ENCODE measurements at regions not wholly inside any gene's neighbourhood (a gene's known extent, or its start where the extent isn't known, plus 50 kb on each side); places are given as distances from the start of the nearest gene placed in this dataset.

DNA sequence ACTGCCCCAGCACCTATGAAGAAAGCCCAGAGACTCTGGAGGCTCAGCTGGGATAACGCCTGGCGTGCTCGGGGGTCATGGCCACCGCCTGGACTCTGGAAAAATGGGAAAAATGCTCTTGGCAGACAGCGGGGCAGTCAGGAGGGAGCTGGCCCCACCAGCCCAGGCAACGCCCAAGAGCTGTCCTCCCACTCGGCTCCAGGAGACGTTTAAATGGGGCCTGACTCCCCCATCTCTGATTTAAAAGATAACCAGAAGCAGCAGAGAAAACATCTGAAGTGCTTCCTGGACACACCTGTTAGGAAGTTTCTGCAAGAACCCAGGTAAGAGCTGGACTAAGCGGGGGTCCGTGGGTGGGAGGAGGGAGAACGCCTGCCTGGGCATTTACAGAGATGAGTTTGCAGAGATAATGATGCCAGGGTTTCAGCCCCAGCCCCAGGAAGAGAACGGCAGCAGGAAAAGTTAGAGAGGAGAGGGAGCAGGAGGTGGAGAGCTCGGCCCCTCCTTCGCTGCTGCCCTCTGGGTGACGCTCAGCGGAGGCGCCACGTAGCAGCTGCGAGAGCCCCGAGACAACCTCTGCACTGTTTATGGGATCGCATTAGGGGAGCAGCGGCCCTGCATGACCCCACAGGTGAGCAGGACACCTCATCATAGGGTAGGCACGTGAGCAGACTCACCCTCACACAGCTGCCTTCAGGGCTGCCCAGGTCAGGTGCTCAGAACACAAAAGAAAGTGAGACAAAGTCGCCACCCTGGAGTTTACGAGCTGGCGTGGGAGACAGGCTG lies 83.5 kb upstream of the INSIG1 start:
- DNase-seq (ENCODE audit: low spot score): peak; percentile 2
- no peak for FAIRE-seq

DNA sequence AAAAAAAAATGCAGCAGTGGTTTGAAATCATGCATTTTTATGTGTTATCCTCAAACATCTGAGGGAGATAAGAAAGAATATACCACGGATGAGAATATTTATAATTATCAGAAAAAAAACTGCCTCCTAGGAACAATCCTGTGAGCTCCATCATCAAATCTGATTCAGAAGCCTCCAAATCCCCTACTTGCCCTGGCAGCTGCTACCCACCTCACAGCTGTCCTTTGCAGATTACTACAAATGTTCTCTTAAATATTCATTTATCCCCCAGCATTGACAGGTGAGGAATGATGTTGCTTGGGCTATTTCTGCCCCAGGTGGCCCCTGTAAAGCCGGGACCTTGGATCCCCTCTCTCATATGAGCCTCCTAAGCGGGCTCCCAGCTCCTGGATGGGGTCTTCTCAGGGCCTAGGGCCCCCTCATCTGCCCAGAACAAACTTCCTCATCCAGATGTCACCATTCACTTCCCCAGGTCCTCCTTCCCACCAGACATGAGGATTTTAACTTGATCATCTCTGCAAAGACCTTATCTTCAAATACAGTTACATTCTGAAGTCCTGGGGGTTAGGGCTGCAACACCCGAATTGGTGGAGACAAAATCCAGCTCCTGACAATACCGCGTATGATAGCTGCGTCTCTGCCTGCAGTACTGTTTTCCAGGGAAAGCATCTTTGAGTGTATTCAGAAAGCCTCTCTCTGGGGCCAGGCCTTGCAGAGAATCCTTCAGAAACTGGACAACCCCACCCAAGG lies 81.9 kb upstream of the INSIG1 start:
- FAIRE-seq: no peak
- DNase-seq (ENCODE audit: low spot score): no peak

- DNase-seq (ENCODE audit: low spot score): no peak
- FAIRE-seq: no peak
These were observed 81.0 kb upstream of the INSIG1 start for GRCh38 chr7:155216475-155217272.

DNA sequence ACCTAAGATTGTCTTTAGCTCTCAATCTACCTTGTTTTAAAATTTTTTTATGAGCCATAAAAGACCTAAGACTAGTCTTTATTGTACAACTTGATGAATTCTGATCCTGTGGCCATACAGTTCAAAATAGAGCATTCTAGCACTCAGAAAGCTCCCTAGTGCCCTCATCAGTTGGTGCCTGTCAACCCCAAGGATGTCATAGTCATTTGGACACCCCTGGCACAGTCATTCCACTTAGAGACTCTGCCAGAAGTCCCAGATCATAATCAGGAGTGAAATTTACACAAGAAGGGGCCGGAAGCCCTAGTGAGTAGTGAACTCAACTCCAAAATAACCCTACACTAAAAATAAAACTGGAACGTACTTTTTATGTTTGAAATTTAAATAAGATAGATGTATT lies 80.0 kb upstream of the INSIG1 start:
- DNase-seq (ENCODE audit: low spot score) (no peak), FAIRE-seq (no peak)

- FAIRE-seq (no peak), DNase-seq (ENCODE audit: low spot score) (no peak)
These were observed 79.2 kb upstream of the INSIG1 start for GRCh38 chr7:155218276-155219153.

DNA sequence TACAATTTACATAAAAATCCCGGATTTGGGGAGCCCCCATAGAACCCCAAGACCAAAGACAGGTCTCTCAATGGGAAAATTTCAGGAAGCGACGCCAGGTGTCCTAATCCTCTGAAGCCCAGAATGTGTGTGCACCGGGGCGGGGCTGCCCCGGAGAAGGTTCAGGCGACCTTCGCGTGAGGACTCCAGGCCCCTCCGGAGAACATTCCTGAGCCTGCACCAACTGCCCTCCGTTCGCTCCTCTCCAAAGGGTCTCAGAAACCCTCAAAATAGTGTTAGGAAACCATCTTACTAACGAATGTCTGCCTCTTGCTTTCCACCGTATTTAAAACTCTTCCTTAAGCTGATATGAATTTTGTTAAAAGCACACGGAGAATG lies 78.5 kb upstream of the INSIG1 start:
- FAIRE-seq: no peak
- no peak for DNase-seq (ENCODE audit: low spot score)

DNA sequence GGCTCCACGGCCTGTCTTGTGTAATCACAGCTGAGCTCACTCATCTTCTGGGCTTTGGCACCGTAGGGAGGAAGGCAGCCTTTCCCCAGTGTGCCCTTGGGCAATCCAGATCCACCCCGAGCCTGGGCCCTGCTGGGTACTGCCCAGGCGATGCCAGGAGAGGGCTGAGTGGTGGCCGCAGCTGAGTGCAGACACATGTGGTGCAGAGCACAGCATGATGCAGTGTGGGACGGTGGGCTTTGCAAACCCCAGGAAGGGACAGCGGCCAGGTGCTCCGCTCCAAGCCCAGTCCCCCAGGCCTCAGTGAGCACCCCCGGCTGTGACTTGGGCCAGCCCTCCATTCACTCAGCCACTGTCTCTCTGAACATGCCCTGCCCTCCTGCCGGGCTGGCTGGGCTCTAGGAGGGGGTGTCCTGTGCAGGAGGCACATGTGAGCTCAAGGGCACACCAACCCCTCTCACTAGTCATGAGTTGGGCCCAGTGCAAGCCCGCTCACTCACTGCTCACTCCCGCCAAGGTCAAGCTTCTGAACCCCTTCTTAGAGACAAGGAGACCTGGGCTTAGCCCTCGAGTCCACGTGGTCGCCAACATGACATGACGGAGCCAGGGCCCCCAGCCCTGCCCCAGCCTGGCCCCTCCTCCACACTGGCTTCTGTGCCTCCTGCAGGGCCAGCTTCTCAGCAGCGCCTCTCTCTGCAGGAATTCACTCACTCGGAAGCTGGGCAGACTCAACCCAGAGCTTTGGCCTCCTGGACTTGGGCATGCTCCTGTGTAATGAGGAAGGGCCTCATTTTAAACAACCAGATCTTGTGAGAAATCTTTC lies 77.5 kb upstream of the INSIG1 start:
- no peak for DNase-seq (ENCODE audit: low spot score)
- FAIRE-seq: no peak

DNA sequence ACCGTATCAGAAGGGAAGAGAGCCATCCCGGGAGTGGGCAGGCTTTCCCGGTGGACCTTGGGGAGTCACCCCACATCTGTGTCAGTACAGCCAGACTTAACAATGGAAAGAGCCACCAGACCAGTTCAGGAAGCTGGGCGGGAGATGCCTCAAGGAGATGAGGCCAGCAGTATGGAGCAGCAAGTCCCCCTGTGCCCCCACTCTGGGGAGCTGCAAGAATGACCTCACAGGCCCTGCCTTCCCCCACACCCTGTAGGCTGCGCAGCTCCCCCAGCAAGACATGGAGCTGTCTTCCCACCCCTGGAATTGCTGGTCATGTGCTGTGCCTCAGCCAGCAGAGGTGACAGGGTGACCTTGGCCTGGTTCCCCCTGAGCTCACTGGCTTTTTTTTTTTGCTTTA lies 76.8 kb upstream of the INSIG1 start:
- FAIRE-seq (no peak), DNase-seq (ENCODE audit: low spot score) (no peak)

DNA sequence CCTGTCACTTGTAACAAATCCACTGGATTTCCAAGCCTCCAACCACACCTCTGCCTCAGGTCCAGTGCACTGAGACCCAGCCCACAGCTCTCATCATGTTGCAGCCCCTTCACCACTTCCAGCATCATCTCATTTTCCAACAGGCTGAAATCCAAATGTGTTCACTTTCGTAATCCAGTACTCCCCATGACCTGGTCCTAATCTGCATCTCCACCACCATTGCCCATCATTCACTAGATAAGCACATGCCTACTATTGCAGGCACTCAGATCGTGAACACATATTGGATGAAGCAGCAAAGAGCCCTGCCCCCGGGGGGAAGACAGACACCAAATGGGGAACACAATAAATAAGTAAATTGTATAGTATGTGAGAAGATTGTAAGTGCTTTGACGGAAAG lies 76.1 kb upstream of the INSIG1 start:
- FAIRE-seq (no peak), DNase-seq (ENCODE audit: low spot score) (no peak)

- FAIRE-seq: no peak
- no peak for DNase-seq (ENCODE audit: low spot score)
These were observed 75.6 kb upstream of the INSIG1 start for GRCh38 chr7:155222061-155222460.

GRCh38 chr7:155222573-155222972 lies 75.1 kb upstream of the INSIG1 start:
- FAIRE-seq (no peak), DNase-seq (ENCODE audit: low spot score) (no peak)

DNA sequence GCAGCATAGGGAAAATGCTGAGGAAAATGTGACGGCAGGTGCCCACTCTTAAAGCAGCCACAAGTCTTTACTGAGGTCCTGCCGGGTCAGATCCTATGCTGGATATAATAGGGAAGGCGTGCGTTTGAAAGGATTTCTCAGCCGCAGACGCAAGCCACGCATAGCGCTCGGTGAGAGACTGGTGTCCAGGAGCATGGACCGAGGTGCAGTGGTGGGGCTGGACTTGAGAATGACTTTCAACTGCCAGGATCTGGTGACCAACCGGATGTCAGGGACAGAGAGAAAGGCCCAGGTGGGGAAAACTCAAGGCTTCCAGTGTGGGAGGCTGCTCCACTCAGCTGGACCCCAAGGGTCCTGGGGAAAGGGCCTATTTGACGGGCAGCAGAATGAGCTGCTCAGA lies 74.7 kb upstream of the INSIG1 start:
- FAIRE-seq (no peak), DNase-seq (ENCODE audit: low spot score) (no peak)

GRCh38 chr7:155223503-155223902 lies 74.2 kb upstream of the INSIG1 start:
- FAIRE-seq (no peak), DNase-seq (ENCODE audit: low spot score) (no peak)

- FAIRE-seq (no peak), DNase-seq (ENCODE audit: low spot score) (no peak)
These were observed 73.4 kb upstream of the INSIG1 start for GRCh38 chr7:155224116-155224811.

DNA sequence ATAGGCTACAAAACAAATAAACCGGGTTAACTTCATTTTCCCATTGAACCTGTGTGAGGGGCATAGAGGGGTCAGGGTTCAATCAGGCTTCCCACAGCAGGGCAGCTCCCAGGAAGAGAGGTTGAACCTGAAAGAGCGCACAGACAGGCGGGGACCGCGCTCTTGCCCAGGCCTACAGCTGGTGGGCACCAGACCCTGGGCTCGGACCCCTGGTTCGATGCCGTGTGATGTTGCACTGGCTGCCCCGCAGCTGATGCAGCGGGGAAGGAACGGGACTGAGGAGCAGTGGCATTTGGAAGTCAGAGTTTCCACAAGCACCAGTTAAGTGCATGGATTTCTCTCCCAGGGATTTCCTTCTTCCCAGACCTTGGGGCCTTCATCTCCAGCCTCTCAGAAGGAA lies 72.6 kb upstream of the INSIG1 start:
- FAIRE-seq: no peak
- no peak for DNase-seq (ENCODE audit: low spot score)

GRCh38 chr7:155225516-155225915 lies 72.2 kb upstream of the INSIG1 start:
- FAIRE-seq (no peak), DNase-seq (ENCODE audit: low spot score) (no peak)

GRCh38 chr7:155226261-155227003 lies 71.2 kb upstream of the INSIG1 start:
- DNase-seq (ENCODE audit: low spot score) (no peak), FAIRE-seq (no peak)

DNA sequence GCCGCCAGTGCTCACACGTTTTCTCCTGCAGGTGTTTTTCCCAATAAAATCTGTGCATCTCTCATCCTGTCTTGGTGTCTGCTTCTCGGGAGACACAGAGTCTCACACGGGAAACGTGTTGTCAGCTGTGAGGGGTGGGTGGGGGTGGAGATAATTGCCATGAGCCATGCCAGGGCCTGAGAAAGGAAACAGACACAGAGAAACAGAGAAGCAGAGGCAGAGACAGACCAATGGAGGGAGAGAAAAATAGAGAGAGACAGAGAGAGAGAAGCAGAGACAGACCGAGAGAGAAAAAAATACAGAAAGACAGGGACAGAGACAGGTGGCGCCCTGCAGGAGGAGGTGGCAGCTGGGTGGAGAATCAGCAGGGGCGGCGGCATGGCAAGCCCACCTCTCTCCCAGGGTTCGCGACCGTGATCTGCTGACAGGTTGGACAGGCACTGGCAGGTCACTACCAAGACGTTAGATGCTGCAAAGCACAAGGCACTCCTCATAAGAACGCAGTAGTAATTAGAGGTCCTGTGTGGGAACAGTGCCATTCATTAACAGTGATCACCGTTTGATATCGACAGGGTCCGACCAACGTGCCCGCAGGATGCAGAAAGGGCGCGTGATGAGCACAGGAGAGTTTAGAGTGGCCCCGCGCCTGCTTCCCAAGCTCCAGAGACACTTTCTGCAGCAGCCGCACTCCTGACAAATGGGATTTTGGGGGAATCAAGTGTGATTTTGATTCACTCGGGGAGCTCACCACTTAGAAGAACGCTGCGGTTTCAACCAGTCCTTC lies 70.5 kb upstream of the INSIG1 start:
- FAIRE-seq (no peak), DNase-seq (ENCODE audit: low spot score) (no peak)

Data from urothelium cell line (cell line).